Cardiac fibroblast (primary cell): ENCODE measurements at regions not wholly inside any gene's neighbourhood (a gene's known extent, or its start where the extent isn't known, plus 50 kb on each side); places are given as distances from the start of the nearest gene placed in this dataset.

Experiments used
- DNase-seq, 2 donors: peaks; one replicate each; pipeline versions ENCODE4 v3.0.0 to v3.0.0-alpha.2; 2010; ENCODE audit warnings: low read depth in 2 of 2
- H3K4me3 ChIP-seq, 2 donors: replicated peaks in 1 of 2; 1 replicate in 1 of 2; 2 replicates in 1 of 2; pipeline ENCODE4 v1.5.1; 2011; ENCODE audit warnings: low read depth in 2 of 2, low read length in 2 of 2, mild to moderate bottlenecking in 2 of 2, moderate library complexity in 1 of 2
- CTCF ChIP-seq: IDR thresholded peaks from one replicate; pipeline ENCODE4 v1.5.1; 2011; ENCODE audit warnings: low read depth, mild to moderate bottlenecking, low read length, inconsistent platforms

GRCh38 chr2:144690771-144691170 lies 170.9 kb upstream of the ZEB2 start:
- TF ChIP-seq CTCF, result no peak
- DNase-seq, result no peak
- no peak overlapping the region for H3K4me3 ChIP-seq

DNA sequence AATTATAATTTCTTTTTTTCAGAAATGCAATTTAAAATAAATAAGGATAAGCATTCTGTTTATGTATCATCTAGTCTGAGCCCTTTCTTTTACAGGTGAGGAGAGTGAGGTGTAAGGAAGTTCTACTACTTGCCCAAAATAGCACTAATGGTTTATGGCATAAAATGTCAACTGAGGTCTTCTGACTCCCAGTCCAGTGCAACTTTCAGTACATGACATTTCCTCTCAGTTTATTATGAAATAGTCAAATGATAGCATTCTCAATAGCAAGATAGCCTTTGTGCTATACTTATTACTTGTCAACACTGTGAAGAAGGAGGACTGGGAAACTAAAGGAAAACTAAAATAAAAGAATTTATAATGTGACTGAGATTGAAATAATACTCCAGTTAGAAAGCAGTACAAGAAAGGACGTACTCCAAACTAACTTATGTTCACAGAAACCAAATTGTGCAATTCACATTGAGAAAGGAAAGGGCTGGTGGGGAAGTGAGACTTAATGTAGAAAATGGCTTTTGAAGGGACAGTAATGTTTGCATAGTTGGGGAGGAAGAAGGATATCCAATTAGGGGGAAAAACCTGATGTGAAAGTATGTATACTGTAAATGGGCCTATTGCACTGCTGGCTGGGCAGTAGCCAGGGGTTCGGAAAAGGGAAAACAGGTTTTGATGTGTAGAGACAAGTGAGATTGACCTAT lies 166.7 kb upstream of the ZEB2 start:
- no peak overlapping the region for H3K4me3 ChIP-seq
- TF ChIP-seq CTCF, result no peak
- no peak for DNase-seq

DNA sequence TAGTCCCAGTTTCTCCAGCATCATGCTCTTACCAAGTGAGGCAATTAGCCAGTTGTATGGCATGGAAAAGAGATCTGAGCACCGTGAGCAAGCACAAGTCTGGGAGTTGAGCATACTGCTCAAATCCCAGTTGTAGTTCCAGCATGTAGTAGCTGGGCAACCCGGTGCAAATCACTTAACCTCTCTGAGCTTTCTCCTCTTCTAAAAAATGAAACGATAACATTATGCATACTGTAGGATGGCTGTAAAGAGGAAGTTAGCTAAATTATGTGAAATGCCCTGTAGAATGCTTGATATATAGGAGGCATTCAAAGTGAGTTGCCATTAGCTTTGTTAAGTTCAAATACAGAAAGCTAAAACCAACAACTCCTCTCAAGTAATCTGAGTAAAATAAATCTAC lies 164.0 kb upstream of the ZEB2 start:
- H3K4me3 ChIP-seq, result no peak overlapping the region
- no peak for TF ChIP-seq CTCF
- no peak for DNase-seq

DNA sequence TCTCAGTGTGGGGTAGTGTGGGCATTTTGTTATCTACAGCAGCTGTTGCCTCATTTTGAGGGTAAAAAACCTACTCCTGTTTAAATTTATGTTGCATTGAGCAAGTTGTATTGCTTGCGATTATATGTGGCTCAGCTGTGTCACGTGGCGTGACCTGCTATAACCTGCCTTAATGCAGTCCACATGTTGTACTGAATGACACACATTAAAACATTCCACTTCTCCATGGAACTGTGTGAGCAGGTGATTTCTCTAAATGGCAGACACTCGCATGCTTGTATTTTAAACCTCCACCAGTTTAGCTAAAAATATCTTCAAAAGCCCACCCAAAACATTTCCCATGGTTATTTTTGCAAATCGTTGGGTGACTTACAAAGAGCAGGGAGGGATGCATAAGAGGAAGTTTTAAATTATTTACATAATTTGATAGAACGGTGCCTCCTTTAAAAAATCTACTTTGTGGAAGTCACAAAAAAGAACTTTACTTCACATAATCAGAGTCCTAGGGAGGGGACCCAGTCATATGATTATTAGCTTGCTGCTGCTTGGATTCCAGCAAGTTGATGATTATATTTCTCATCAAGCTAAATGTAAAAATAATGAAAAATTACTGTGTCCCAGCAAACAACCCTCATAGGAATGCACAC lies 163.3 kb upstream of the ZEB2 start:
- no peak overlapping the region for H3K4me3 ChIP-seq
- TF ChIP-seq CTCF, result no peak
- no peak for DNase-seq

DNA sequence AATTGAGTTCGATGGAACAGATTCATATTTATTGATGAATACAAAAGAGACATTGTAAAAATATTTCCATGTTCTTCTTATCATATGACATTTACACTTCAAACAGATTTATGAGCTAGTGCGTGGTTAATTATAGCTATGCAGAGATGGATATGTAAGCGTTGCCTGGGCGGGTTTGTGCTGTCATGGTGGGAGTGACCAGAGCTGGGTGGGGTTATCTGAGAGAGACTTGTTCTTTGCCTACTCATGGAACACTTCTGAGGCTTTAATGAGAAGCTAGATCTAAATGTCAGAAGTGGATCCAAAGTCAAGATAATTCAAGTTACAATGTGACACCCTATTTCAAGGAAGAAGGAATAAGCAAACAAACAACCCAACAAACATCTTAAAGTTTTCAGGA lies 162.3 kb upstream of the ZEB2 start:
- no peak for TF ChIP-seq CTCF
- DNase-seq, result no peak
- no peak overlapping the region for H3K4me3 ChIP-seq

DNA sequence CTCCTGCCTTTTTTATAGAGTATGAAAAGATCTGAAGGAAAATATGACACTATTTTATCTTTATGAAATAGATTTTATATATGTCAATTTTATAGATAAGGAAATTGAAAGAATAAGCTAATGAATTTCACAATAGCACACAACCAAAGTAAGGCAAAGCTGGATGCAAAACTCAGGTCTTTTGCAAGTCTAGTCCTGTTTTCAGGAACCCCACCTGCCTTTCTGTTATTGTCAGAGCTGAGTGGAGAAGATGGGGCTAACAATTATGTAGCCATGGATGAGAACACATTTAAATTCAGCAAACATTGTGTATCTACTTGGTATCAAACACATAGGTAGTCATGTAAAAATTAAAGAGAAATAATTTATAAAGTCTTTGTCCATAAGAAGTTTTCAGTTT lies 161.5 kb upstream of the ZEB2 start:
- no peak overlapping the region for H3K4me3 ChIP-seq
- TF ChIP-seq CTCF, result no peak
- DNase-seq, result no peak
